ENCODE measurements at regions not wholly inside any gene's neighbourhood (a gene's known extent, or its start where the extent isn't known, plus 50 kb on each side); places are given as distances from the start of the nearest gene placed in this dataset.
A peak's percentile ranks its signal among the peaks of the same experiment; 100 is the strongest.

DNA sequence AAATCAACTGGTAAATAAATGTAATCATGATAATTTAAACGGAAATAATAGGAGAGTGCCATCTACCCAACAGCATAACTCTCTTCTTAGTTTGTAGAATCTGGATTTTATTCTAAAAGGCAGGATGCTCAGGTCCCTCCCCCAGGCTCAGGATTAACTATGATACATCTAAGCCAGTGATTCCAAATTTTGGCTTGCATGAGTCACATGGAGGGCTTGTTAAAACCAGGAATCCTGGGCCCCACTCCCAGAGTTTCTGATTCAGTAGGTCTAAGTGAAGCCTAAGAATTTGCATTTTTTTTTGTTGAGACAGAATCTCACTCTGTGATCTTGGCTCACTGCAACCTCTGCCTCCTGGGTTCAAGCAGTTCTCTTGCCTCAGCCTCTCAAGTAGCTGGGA is 62.3 kb upstream of the ZFR start:
- no peaks in the 10 kb centered on the region for H3K79me2 ChIP-seq (ENCODE audit: low read length)

DNA sequence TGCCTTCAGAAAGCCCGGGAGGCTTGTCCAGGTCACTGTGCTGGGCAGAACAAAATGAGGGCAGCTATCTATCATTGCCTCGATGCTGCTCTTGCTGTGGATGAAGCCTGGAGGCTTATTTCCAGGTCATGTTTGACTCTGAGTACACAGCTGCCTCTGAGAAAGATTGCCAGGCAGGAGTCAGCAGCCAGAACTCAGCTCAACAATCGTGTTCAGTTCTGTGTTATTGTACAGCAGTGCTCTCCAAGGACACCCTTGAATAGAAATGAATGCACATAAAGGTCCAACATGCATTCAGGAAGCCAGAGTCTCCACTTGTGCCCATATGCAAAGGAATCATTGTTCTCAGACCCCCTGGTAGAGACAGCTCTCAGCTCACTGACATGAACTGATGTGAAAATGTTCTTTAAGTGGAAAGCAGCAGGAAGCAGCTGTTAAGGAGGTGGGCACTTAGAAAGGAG is 61.7 kb upstream of the ZFR start:
- no peaks in the 10 kb centered on the region for H3K9me3 ChIP-seq (ENCODE audit: low read length)
- H3K36me3 ChIP-seq (ENCODE audit: insufficient read depth, low read length): no peaks in the 10 kb centered on the region
- H2AFZ ChIP-seq (ENCODE audit: low read length): no peak overlapping the region
- H3K9ac ChIP-seq (ENCODE audit: low read length): no peak overlapping the region
- H3K4me1 ChIP-seq (ENCODE audit: low read length): peaks cover 24% of the 10 kb centered on the region
- H3K27me3 ChIP-seq (ENCODE audit: low read length): no peaks in the 10 kb centered on the region
- H3K27ac ChIP-seq (ENCODE audit: low read length): no peak overlapping the region
- 0 out of 2 replicates have a peak, but pooled peaks cover 4% of the 10 kb centered on the region for H4K20me1 ChIP-seq (ENCODE audit: insufficient read depth, low read depth, low read length)
- H3K4me3 ChIP-seq (ENCODE audit: low read length): no peak overlapping the region
- H3K79me2 ChIP-seq (ENCODE audit: low read length): no peaks in the 10 kb centered on the region
- no peak for DNase-seq
- no peaks in the 10 kb centered on the region for H3K9me2 ChIP-seq (replicated peaks; ENCODE audit: insufficient read depth, low read length)
- H3K4me2 ChIP-seq (ENCODE audit: low read depth, low read length, poor library complexity, severe bottlenecking): no peak overlapping the region

More for the DNA sequence above, 62.3 kb upstream of the ZFR start:
- H3K4me1 ChIP-seq (ENCODE audit: low read length): peaks cover 24% of the 10 kb centered on the region
- H3K4me2 ChIP-seq (ENCODE audit: low read depth, low read length, poor library complexity, severe bottlenecking): no peak overlapping the region
- no peak overlapping the region for H3K27ac ChIP-seq (ENCODE audit: low read length)
- 0 out of 2 replicates have a peak, but pooled peaks cover 4% of the 10 kb centered on the region for H4K20me1 ChIP-seq (ENCODE audit: insufficient read depth, low read depth, low read length)
- H3K9me3 ChIP-seq (ENCODE audit: low read length): no peaks in the 10 kb centered on the region
- H3K9ac ChIP-seq (ENCODE audit: low read length): no peak overlapping the region
- H3K27me3 ChIP-seq (ENCODE audit: low read length): no peaks in the 10 kb centered on the region
- no peak for DNase-seq
- H3K9me2 ChIP-seq (replicated peaks; ENCODE audit: insufficient read depth, low read length): no peaks in the 10 kb centered on the region
- no peaks in the 10 kb centered on the region for H3K36me3 ChIP-seq (ENCODE audit: insufficient read depth, low read length)
- no peak overlapping the region for H2AFZ ChIP-seq (ENCODE audit: low read length)
- H3K4me3 ChIP-seq (ENCODE audit: low read length): no peak overlapping the region

DNA sequence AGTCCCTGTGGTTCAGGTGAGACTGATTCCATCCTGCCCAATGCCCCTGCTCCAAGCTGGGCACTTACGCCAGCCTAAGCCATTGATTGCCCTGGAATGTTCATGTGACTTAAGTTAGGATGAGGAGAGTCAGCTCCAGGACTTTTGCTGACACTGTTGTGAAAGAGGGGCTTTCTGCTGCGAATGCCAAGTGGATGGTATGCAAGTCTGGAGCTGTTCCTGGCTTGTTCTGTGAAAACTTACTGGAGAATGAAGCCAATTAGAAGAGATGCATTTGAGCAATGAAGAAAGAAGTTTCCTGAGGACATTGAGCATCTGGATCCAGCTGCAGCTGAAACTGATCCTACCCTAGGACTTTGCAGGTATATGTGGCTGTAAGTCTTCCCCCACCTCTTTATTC is 61.2 kb upstream of the ZFR start:
- no peaks in the 10 kb centered on the region for H3K79me2 ChIP-seq (ENCODE audit: low read length)
- 0 out of 2 replicates have a peak, but pooled peaks cover 4% of the 10 kb centered on the region for H4K20me1 ChIP-seq (ENCODE audit: insufficient read depth, low read depth, low read length)
- H3K27ac ChIP-seq (ENCODE audit: low read length): no peak overlapping the region
- H3K9me3 ChIP-seq (ENCODE audit: low read length): no peaks in the 10 kb centered on the region
- H3K9ac ChIP-seq (ENCODE audit: low read length): no peak overlapping the region
- H3K4me1 ChIP-seq (ENCODE audit: low read length): peaks cover 24% of the 10 kb centered on the region
- H3K4me3 ChIP-seq (ENCODE audit: low read length): no peak overlapping the region; the same call in 1 of the 2 replicates
- no peak for DNase-seq
- peak overlapping the region; percentile 27 for H3K4me2 ChIP-seq (ENCODE audit: low read depth, low read length, poor library complexity, severe bottlenecking)
- no peaks in the 10 kb centered on the region for H3K36me3 ChIP-seq (ENCODE audit: insufficient read depth, low read length)
- H2AFZ ChIP-seq (ENCODE audit: low read length): no peak overlapping the region
- no peaks in the 10 kb centered on the region for H3K9me2 ChIP-seq (replicated peaks; ENCODE audit: insufficient read depth, low read length)
- H3K27me3 ChIP-seq (ENCODE audit: low read length): no peaks in the 10 kb centered on the region

DNA sequence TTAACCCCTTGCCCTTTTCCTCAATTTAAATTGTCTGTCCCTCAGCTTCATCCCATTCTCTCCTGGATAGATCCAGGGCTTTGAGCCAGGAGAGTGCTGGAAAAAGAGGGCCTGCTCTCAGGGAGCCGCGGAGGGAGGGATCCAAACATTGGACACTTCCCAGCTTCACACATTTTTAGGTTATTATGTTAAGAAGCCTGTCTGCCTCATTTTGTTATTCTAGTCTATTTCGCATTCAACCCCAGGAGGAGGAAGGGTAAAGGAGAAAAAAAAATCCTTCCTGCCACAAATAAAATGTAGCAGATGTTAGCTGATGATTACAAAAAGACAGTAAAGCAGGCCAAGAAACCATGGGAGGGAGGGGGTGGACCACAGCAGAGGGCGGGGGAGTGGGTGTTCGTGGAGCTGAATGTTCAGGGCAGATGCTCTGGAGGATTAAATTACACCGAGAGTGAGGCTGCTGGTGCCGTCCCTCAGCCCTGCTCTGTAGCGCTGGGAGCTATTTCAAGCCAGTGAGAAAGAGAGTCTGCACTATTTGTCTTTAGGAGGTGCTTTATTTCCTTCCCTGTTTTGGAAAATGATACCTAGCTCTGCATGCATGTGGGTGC is 60.6 kb upstream of the ZFR start:
- no peaks in the 10 kb centered on the region for H3K79me2 ChIP-seq (ENCODE audit: low read length)
- 0 out of 2 replicates have a peak, but pooled peaks cover 4% of the 10 kb centered on the region for H4K20me1 ChIP-seq (ENCODE audit: insufficient read depth, low read depth, low read length)
- peak; percentile 53 for DNase-seq
- H3K27me3 ChIP-seq (ENCODE audit: low read length): no peaks in the 10 kb centered on the region
- H3K9ac ChIP-seq (ENCODE audit: low read length): peak overlapping the region; percentile 24; the same call in 1 of the 2 replicates
- no peak overlapping the region for H3K27ac ChIP-seq (ENCODE audit: low read length)
- peak overlapping the region; percentile 38; the same call in 1 of the 2 replicates for H3K4me3 ChIP-seq (ENCODE audit: low read length)
- H3K4me1 ChIP-seq (ENCODE audit: low read length): peaks cover 26% of the 10 kb centered on the region
- H3K9me2 ChIP-seq (replicated peaks; ENCODE audit: insufficient read depth, low read length): no peaks in the 10 kb centered on the region
- H2AFZ ChIP-seq (ENCODE audit: low read length): no peak overlapping the region
- no peaks in the 10 kb centered on the region for H3K9me3 ChIP-seq (ENCODE audit: low read length)
- peak overlapping the region; percentile 27 for H3K4me2 ChIP-seq (ENCODE audit: low read depth, low read length, poor library complexity, severe bottlenecking)
- no peaks in the 10 kb centered on the region for H3K36me3 ChIP-seq (ENCODE audit: insufficient read depth, low read length)

DNA sequence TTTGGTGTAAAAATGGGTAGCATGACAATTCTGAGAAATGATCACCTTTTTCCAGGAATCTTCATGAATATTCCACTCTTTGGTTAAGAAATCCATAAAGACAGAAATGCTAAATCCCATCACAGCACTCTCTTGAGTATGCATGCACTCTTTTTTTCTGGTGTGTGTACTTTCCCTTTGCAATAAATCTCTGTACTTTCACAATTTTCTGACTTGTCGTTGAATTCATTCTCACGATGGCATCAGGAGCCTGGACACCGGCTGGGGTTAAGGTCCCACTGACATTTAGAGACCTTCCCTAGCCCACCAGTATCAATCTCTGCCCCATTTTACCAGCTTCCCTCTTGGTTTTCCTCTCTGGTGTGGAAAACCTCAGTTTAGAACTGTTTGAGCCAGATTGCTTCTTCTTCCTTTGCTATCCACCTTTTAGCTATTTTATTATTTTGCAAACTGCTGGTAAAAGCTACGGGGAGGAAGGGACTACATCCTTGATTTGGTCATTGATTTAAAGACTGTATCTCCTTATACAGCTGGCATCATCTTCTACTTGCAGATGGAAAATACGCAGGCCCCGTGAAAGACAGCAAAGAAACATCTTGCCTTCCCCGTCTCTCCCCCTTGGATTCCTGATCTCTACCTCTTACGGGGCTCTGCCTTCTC is 59.9 kb upstream of the ZFR start:
- H3K4me1 ChIP-seq (ENCODE audit: low read length): peaks cover 31% of the 10 kb centered on the region
- no peak for DNase-seq
- no peak overlapping the region; the same call in 1 of the 2 replicates for H3K9ac ChIP-seq (ENCODE audit: low read length)
- no peaks in the 10 kb centered on the region for H3K36me3 ChIP-seq (ENCODE audit: insufficient read depth, low read length)
- H2AFZ ChIP-seq (ENCODE audit: low read length): no peak overlapping the region
- no peaks in the 10 kb centered on the region for H3K9me3 ChIP-seq (ENCODE audit: low read length)
- H3K79me2 ChIP-seq (ENCODE audit: low read length): no peaks in the 10 kb centered on the region
- peak overlapping the region; percentile 27 for H3K4me2 ChIP-seq (ENCODE audit: low read depth, low read length, poor library complexity, severe bottlenecking)
- H3K27me3 ChIP-seq (ENCODE audit: low read length): no peaks in the 10 kb centered on the region
- H3K27ac ChIP-seq (ENCODE audit: low read length): no peak overlapping the region
- no peaks in the 10 kb centered on the region for H3K9me2 ChIP-seq (replicated peaks; ENCODE audit: insufficient read depth, low read length)
- peak overlapping the region; percentile 38; the same call in 1 of the 2 replicates for H3K4me3 ChIP-seq (ENCODE audit: low read length)
- H4K20me1 ChIP-seq (ENCODE audit: insufficient read depth, low read depth, low read length): 0 out of 2 replicates have a peak, but pooled peaks cover 4% of the 10 kb centered on the region

DNA sequence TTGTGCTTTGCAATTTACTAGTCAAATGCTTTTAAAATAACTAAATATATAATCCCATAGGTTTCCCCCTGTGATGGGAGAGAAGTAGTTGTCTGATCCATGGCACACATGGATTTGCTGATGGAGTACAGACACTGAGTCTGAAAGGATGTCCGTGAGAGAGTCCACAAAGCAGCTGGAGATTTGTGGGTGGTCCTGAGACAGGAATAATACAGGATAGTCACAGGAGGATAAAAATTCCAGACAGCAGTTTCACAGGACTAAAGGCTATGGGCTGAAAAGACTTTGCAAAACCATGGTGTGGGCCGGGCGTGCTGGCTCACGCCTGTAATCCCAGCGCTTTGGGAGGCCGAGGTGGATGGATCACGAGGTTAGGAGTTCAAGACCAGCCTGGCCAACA is 58.7 kb upstream of the ZFR start:
- no peak overlapping the region for H2AFZ ChIP-seq (ENCODE audit: low read length)

DNA sequence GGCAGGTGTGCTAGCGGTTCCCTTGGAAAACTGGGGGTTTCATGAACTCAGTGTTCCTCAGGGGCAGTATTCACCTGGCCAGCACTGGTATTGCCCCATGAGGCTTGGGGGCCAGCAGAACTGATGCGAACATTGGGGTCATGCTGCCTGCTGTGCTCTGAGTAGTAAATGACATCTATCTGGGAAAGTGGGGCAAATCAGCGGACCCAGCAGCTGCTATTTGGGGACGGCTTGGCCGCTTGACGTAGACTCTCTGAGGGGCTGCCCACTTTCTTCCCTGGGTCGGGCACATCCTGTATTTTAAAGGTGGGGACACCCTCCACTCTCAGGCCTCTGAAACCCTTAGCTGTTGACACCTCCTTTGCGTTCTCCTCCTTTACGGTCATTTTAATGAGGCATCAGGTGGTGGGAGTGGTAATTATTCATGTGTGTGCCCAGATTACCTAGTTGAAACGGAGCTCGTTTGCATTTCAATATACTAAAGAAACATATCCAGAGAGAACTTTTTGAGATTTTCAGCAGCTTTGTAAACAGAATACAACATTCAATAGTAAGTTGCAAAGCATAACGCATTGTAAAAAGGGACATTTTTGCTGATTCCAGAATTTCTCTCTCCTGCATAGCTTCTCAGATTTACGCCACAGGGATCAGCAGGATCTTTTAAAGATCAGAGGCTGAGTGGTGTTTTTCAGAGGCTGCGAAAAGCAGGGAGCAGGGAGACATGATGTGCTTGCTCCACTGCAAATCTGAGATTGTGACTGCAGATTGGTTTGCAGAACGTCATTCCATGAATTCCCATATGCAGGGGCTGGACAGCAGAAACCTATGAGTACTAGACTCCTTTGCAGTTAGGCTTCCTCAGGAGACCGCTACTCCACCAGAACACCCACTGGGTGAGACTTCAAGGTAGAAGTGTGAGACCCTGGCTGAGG is 56.8 kb upstream of the ZFR start:
- no peak overlapping the region for H3K27ac ChIP-seq (ENCODE audit: low read length)
- no peaks in the 10 kb centered on the region for H3K9me3 ChIP-seq (ENCODE audit: low read length)
- no peaks in the 10 kb centered on the region for H3K79me2 ChIP-seq (ENCODE audit: low read length)
- H3K4me1 ChIP-seq (ENCODE audit: low read length): peaks cover 29% of the 10 kb centered on the region
- DNase-seq: no peak
- H3K27me3 ChIP-seq (ENCODE audit: low read length): no peaks in the 10 kb centered on the region
- H3K4me2 ChIP-seq (ENCODE audit: low read depth, low read length, poor library complexity, severe bottlenecking): no peak overlapping the region
- H3K36me3 ChIP-seq (ENCODE audit: insufficient read depth, low read length): no peaks in the 10 kb centered on the region
- 0 out of 2 replicates have a peak, but pooled peaks cover 4% of the 10 kb centered on the region for H4K20me1 ChIP-seq (ENCODE audit: insufficient read depth, low read depth, low read length)
- no peak overlapping the region for H3K4me3 ChIP-seq (ENCODE audit: low read length)
- H3K9ac ChIP-seq (ENCODE audit: low read length): no peak overlapping the region
- no peaks in the 10 kb centered on the region for H3K9me2 ChIP-seq (replicated peaks; ENCODE audit: insufficient read depth, low read length)
- no peak overlapping the region for H2AFZ ChIP-seq (ENCODE audit: low read length)

More for the DNA sequence above, 58.7 kb upstream of the ZFR start:
- H3K9me2 ChIP-seq (replicated peaks; ENCODE audit: insufficient read depth, low read length): no peaks in the 10 kb centered on the region
- H3K36me3 ChIP-seq (ENCODE audit: insufficient read depth, low read length): no peaks in the 10 kb centered on the region
- H4K20me1 ChIP-seq (ENCODE audit: insufficient read depth, low read depth, low read length): 0 out of 2 replicates have a peak, but pooled peaks cover 4% of the 10 kb centered on the region
- no peak overlapping the region for H3K4me2 ChIP-seq (ENCODE audit: low read depth, low read length, poor library complexity, severe bottlenecking)
- no peak for DNase-seq
- H3K79me2 ChIP-seq (ENCODE audit: low read length): no peaks in the 10 kb centered on the region
- H3K4me1 ChIP-seq (ENCODE audit: low read length): peaks cover 31% of the 10 kb centered on the region
- H3K27me3 ChIP-seq (ENCODE audit: low read length): no peaks in the 10 kb centered on the region
- H3K9ac ChIP-seq (ENCODE audit: low read length): no peak overlapping the region
- no peak overlapping the region for H3K27ac ChIP-seq (ENCODE audit: low read length)
- H3K4me3 ChIP-seq (ENCODE audit: low read length): no peak overlapping the region
- H3K9me3 ChIP-seq (ENCODE audit: low read length): no peaks in the 10 kb centered on the region

All from Karpas-422 (cell line).